SK-N-SH (cell line): ENCODE measurements at regions not wholly inside any gene's neighbourhood (a gene's known extent, or its start where the extent isn't known, plus 50 kb on each side); places are given as distances from the start of the nearest gene placed in this dataset.

ENCODE experiments used
- CTCF ChIP-seq: fragments of 200-600 bp; sonication (generic); IDR thresholded peaks from 2 replicates; pipeline ENCODE4 v1.6.1; 2017; ENCODE audit warnings: antibody characterized with exemption, mild to moderate bottlenecking, moderate library complexity
- POLR2AphosphoS5 ChIP-seq: IDR thresholded peaks from 2 replicates; pipeline ENCODE4 v1.6.1; 2012; ENCODE audit warnings: low read depth, low read length

DNA sequence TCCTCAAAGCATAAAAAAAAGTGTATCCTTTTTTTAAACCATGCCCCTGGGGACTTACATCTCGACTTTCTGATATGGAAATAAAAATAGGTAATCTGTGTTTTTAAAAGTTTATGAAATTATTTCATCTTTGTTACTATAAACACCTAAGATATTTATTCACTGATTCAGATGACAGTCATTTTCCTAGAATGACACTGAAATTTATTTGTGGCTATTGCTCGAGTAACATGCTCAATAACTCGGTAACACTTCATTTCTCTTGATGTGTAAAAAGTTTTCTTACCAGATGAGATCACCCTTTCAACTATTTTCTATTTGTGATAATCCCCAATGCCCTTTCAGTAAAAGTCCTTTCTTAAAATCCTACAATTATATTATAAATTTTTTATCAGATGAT lies 495.8 kb downstream of the TTLL7 start:
- no peak for TF ChIP-seq CTCF
- TF ChIP-seq POLR2AphosphoS5, result no peak
